HG02763 (cell line): ENCODE measurements at regions not wholly inside any gene's neighbourhood (a gene's known extent, or its start where the extent isn't known, plus 50 kb on each side); places are given as distances from the start of the nearest gene placed in this dataset.

ENCODE experiments used
- ATAC-seq: cut with Tn5 transposase; IDR thresholded peaks from one replicate; pipeline ENCODE4 v1.9.1; 2021; ENCODE audit warnings: mild to moderate bottlenecking, moderate library complexity; ENCODE audit not compliant: unreplicated experiment

DNA sequence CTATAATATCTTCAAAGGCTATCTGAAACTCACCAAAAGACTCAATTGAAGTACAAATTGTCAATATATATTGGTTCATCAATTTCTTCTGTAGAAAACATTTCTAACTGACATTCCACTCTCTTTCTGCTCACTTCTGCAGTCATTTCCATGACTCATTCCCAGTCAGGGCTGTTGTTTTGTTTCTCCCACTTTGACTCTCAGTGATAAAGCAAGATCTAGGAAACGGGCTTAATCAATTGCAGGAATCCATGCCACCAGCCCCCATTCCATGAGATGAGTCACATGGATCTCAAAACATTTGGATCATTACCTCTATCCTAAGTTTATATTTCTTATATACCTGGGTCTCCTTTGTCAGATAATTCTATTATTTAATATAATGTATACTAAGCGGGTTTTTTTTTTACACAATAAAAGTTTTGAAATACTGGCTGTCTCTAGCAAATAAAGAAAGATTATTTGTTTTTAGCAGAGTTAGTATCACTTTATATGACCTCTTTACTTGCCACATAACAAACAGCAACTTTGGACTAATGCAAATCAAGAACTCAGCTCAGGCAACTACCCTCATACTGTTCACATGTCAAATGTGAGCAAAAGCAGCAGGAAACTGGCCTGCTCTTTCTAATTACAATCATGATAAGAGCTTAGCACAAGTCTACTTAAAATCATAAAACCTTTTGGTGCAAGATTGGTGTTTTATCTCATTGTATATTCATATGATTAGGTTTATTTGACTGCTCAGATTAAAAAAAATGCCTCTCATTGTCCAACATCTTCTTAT, 251.1 kb upstream of the PIK3C3 start:
- no peak for ATAC-seq

DNA sequence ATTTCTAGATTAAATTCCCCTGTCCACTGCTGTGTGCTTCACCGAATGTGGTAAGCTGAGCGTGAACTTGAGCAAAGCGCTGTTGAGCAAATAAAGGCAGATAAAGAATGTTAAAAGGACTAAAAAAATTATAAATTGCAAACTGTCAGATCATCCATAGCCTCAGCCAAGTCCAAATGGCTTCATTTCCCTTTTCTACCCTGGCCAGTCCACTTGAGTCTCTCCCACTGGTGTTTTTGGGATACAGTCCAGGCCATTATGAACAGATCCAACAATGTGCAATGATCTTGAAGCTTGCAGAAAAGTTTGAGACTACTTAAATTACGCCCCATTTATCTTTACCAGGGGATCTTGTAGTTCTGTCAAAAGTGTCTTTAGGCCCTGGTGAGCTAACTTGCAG, 254.6 kb upstream of the PIK3C3 start:
- no peak for ATAC-seq

DNA sequence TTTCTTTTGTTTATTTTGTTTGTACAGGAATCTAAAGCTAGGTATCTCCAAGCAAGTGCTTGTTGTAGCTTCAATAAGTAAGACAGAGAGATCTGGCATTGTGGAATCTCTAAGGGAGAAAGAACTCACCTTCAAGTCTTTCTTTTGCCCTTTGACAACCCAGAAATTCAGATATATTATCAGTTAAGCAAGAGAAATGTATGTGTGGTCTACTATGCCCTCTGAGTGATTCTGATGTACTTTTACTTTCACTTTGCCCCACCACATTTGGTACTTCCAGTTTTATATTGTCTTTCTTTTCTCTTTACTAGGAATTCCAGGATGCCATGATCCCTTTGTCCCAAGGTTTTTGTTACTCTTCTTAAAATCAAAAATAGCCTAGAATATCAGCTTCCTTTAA, 259.6 kb upstream of the PIK3C3 start:
- no peak for ATAC-seq

DNA sequence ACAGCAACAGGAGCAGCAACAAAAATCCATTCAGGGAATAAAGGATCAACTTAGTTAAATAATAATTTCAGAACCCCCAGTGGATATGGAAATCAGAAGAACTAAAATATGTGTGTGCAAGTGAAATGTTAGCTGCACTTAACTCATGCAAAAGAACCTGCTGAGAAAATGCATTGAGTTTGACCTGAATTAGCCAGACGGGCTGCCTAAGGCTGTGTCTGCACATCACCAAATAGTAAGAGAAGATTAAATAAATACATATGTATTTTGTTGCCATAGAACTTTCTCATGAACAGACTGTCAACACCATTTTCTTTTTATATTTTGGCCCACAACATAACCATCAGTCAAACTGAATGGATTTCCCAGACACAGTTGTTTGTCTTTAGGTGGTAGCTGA, 262.0 kb upstream of the PIK3C3 start:
- ATAC-seq, result no peak

DNA sequence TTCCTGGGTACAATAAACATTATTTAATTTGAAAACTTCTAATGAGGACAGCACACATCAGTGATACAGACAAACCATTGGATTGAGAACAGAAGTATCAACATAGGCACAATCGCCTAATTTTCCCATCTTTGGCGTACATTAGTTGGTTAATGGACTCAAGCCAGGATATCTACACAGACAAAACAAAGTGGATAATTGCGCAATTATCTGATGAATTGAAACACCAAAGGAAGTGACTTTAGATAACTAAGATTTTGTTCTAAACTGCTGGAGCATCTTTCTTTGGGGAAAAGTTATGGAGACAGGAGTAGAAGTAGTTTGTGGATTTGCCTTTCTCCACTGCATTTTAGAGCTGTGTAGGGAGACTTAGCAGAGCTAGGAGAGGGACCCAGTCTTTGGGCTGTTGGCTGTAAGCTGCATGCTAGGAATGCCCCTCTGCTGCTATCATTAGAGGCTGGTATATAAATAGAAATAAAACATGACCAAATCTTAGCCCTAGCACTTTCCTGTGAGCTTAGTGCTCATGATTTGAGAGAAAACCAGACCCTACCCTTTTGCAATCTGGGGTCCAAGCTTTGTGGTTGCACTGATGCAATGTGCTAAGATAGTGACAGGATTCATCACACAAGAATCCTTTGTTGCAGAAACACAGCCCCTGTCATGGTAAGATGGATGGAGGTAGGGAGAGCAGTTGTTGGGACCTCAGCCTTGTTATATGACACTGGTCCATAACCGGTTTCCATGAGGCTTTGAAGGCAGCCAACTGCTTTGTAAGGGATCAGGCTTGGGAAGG, 264.5 kb upstream of the PIK3C3 start:
- no peak for ATAC-seq

DNA sequence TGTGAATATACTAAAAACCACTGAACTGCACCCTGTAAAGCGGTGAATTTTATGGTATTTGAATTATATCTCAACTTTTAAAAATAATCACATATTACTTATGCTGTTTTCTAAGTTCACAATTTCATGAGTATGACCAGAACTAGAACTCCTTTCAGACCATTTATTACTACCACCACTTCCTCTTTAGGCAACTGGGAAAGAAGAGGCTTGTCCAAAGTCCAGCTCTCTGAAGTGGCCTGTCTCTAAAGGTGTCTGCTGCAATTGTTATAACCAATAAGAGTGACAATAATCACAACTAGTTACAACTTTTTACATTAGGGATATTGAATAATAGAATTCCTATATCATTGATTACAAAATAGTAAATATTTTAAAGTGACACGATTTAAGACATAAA, 267.9 kb upstream of the PIK3C3 start:
- ATAC-seq, result no peak

DNA sequence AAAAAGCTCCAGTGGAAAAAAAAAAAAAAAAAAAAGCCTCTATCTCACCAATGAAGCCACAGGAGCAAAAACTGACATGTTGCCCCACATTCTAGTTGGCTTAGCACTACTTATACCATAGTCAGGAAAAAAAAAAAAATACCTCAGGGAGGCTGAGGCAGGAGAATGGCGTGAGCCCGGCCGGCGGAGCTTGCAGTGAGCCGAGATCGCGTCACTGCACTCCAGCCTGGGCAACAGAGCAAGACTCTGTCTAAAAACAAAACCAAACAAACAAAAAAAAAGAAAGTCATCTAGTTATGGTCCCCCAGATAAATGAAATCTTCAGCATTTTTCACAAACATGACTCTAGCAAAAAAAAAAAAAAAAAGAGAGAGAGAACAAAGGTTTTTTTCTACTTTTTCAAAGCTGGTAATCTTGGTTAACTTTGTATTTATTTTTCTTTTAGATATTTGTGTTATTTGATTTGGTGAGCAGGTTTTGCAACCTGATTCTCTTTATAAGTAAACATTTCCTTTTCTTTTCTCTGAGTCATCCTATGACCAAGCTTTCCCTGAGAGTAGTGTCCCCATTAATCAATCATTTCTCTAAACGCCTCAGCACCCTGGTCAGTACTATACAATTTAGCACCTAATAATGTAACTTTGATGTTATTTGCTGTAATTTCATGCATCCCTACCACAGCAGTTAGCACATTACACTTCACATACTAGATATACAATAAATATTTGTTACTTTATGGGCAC, 273.7 kb upstream of the PIK3C3 start:
- no peak for ATAC-seq

DNA sequence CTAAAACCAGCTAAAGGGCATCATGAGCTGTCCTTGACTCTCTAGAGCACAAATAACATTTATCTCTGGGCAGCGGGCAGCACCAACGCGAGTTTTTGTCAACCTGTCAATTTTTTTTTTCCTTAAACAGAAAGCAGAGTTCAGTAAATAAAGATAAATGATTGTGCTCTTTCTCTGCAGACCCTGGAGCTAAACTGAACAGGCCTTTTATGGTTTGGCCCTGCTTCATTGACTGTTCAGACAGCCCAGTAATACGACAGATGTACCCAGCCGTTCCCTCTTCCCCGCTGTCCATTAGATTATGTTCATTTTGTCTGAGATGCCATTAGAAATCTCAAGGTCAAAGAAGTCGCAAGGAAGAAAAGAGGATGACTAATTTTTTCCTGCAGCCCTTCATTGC, 280.5 kb upstream of the PIK3C3 start:
- ATAC-seq, result no peak

DNA sequence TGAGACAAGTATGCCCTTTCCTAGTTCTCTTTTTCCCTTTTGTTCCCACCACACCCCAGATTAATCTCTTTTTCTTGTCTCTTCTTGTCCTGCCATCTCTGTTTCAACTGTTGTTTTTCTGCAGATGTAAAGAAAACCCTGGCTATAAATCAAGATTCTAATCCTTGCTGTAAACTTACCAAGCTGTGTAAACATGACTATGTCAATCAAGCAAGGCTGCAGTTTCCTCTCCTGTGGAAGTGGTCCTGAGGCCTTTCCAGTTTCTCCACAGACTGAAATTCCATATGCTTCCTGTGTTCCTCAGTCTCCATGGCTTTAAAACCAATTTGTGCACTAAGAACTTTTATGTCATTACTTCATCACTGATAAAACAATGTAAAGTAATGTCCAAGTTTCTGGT, 288.8 kb upstream of the PIK3C3 start:
- no peak for ATAC-seq

DNA sequence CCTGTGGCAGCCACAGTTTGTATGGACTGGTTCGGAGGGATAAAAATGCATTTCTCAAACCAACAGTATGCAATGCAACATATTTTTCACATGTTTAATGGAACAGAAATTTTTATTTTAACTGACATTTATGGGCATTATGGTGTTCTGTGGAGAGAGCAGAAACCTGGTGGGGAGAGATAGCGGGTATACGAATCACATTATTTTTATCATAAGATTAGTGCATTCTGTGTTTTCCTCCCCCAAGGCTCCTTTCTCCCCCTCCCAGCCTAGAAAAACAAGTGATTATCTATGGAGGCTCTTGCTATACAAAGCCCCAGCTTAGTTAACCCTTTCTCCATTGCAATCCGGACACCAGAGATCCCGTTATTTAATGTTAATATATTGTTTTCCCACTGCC, 289.8 kb upstream of the PIK3C3 start:
- ATAC-seq, result no peak

DNA sequence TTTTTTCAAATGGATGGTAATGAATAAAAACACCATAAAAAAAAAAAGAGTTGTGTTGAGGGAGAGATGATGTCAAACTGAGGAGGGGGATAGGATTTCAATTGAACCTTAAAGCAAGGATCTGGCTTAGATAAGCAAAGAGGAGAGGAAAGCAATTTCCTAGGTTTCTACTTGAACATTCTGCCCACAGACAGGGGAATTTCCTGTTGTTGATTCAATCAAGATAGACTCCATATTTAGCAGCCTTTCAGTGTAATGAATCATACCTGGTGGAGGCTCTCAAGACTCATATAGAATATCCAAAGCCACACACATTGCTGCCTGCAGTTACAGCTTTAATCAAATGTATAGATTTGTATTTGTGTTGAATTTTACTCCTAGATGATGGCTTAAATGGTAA, 294.4 kb upstream of the PIK3C3 start:
- no peak for ATAC-seq

DNA sequence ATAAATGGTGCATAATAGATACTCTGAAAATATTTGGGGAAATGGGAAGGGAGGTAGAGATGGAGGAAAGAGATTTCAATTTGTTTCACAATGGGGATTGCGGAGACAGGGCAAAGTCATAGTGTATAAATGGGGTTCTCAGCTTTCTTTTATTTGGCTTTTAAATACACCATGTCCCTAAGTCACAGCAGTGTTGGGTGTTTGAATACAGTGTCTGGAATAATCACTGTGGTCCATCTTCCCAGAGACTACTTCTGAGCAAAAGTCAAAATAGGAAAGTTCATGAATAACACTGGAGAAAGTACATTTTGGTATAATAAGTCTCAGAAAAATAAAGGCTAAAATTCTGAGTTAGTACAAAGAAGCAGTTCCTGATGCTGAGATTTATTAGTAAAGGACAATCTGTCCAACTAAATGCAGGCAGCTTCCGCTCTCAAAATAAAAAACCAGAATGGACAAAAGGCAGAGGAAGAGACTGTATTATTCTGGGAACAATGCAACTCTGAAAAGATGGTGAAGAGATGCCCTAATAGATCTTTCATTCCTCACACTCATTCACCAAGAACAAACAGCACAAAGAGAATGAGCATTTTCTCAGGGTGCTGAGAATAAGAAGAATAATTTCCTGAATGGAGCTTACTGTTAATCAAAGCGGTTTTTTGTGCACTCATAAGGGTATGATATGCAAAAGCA, 295.4 kb upstream of the PIK3C3 start:
- ATAC-seq, result no peak

DNA sequence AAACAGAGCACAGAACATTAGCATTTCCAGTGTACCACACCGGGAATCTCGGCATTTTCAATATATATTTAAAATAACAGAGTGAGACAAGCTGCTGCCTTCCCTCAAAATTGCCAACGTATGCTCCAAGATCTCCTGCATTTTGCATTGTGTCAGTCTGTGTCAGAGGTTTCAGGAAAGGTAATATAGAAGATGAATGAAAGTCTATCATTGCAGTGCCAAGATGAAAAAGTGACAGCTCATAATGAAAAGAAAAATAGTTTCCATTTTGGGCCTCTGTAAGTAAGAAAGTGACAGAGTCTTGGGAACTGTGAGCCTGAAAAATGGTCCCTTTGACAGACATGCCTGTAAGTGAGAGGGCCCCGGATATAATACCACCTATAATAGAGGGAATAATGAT, 297.8 kb upstream of the PIK3C3 start:
- ATAC-seq, result no peak

DNA sequence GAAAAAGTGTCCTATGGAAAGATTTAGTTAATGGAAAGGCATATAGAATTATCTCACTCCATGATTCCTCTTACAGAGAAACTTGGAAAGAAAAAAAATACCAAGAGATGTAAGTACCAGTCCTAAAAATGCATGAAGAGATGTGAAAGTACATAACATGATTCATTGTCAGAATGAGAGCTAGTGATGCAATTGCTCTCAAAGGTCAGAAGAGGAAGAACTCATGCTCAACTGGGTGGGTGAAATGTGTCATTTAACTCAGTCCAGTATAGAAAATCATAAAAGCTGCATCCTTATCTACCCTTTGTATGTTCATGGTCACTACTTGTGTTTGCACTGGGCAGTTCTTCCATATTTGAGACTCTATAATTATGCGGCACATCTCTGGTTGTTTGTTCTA, 300.0 kb upstream of the PIK3C3 start:
- ATAC-seq, result no peak

DNA sequence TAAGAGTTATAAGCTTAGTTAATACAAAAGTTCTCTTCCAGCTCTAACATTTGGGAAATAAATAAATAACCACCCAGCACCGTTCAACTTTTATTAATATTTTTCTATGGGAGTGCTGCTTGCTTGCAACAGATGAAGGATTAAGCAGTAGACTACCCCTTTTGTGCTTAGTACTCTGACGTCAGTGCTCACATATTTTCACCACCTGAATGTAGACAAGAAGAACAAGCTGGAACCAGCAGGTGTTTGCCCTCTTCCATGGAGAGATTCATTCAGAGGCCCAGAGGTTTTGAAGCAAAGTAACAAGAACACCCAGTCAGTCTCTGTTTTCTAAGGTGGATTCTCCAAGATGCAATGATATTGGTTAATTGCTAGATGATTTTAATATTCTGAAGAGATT, 307.1 kb upstream of the PIK3C3 start:
- no peak for ATAC-seq

DNA sequence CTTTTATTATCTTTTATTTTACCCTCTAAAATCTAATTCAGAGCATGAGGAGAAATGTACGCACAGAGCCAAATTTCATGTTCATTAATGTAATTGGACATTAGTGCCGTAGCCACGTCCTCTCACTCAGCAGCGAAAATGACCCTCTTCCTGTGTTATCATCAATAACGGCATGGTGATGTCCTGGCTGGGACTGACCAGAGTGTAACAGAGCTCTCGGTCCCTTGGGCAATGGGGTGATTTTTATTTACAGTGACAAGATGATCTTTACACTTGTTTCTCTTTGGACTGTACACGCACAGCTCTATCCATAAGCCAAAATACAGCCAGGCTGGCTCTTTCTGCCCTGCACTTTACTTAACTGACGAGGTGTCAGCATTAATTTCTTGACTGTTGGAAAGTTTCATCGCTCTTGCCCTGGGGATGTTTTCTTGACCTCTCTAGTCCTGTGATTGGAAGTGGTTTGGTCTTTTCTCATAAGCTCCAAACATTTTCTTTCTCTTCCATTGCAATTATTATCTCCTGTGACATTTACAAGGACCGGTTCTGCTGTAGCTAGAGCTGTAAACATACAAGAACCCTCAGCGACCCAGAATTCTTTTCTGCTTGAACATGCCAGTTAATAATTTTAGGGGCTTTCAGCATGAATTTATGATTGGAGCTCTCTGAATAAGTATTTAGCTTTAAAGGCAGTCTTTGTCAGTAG, 308.0 kb upstream of the PIK3C3 start:
- no peak for ATAC-seq

DNA sequence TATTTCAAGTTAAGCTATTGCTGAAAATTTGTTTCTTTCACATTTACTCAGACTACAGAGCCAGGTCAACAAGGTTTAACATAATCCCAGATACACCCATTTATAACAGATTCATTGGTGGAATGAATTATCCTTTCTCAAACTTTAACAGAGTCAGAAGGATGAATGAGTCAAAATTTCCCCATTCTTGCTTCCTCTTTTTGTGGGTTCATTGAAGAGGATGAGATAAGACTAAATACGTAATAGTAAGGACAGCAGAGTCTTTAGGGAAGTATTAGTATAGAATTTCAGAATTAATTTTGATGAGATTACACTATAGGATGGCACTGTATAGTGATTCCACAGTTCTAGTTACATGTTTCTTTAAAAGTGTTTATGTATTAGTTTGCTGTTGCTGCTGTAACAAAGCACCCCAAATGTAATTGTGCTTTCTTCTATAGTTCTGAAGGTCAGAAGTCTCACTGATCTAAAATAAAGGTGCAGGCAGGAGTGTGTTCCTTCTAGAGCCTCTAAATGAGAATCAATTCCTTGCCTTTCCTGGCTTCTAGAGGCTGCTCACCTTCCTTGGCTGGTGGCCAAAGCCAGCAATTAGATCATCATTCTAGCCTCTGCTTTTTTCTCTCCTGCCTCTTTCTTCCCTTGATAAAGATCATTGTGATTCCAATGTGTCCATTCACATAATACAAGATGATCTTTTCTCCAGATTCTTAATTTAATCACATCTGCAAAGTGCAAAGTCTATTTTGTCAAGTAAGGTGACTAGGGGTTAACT, 309.3 kb upstream of the PIK3C3 start:
- ATAC-seq, result no peak

DNA sequence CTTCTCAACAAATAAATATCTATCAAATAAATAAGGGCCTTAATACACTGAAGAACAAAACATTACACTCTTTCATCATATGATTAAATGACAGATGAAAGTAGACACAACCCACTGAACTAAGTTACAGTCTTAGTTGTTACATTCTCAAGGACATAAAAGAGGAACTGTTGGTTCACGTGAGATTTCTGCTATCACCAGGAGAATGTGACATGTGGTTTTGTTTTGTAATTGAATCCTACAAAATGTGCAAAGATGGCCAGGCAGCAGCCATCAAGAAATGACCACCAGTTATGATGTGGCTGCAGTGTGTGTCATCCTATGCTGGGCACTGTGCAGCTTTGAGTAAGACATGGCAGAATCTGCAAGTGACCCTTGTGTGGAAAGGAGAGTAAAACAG, 310.6 kb upstream of the PIK3C3 start:
- no peak for ATAC-seq

DNA sequence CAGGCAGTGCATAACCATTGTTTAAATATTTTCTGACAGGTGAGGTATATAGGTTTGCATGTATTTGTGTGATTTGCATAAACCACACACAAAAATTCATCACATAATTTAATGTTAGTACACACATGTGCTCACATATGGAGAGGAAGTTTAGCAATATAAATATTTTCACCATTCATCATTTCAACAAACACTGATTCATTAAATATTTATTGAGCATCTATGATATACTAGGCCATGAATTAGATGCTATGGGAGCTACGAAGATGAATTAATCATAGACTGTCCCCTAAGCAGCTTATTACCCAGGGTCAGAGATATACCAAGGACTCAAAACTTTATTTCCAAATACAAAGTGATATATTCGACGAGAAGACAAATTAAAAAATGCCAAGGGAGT, 311.6 kb upstream of the PIK3C3 start:
- ATAC-seq, result no peak

DNA sequence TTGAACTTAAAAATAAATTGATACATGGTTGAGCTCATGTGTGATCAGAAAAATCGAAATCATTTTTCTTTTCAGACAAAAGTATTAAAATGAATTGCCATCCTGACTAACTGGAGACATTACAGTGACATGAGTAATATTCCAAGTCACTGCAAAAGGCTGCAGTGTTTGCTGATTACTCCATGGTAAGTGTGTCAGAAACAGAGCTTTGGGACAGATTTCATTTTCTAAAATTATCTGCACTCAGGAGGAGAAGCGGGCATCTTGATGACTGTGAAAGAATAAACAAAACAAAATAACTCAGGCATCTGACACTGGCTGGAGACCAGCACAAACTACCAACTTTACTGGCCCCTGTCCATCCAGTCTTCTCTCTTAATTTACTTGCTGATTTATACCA, 312.3 kb upstream of the PIK3C3 start:
- no peak for ATAC-seq
